ENCODE measurements at regions not wholly inside any gene's neighbourhood (a gene's known extent, or its start where the extent isn't known, plus 50 kb on each side); places are given as distances from the start of the nearest gene placed in this dataset.
A peak's percentile ranks its signal among the peaks of the same experiment; 100 is the strongest.
"Not testable (repeated sequence)": the region's sequence is repeated elsewhere in the genome, so short reads cannot be mapped to it uniquely, and the experiment has no call there.

GRCh38 chr18:51257150-51257549, 59.7 kb upstream of the MEX3C start:
- no peak for TF ChIP-seq CTCF (IDR thresholded peaks at IDR 0.05; ENCODE audit: unreplicated experiment)
- H3K4me1 Mint-ChIP-seq: peaks cover 21% of the 10 kb centered on the region
- no peaks in the 10 kb centered on the region for H3K9me3 Mint-ChIP-seq
- no peaks in the 10 kb centered on the region for H3K27me3 Mint-ChIP-seq (ENCODE audit: low read depth)
- H3K27ac Mint-ChIP-seq: no peak overlapping the region
- H3K36me3 Mint-ChIP-seq: no peaks in the 10 kb centered on the region
- H3K4me3 Mint-ChIP-seq: no peak overlapping the region
- no peak for DNase-seq (ENCODE audit: low spot score in 2 of 2, unreplicated experiment in 2 of 2)

GRCh38 chr18:51260118-51260517, 62.6 kb upstream of the MEX3C start:
- no peaks in the 10 kb centered on the region for H3K27me3 Mint-ChIP-seq (ENCODE audit: low read depth)
- peaks cover 23% of the 10 kb centered on the region for H3K4me1 Mint-ChIP-seq
- TF ChIP-seq CTCF (IDR thresholded peaks at IDR 0.05; ENCODE audit: unreplicated experiment): no peak
- no peaks in the 10 kb centered on the region for H3K36me3 Mint-ChIP-seq
- DNase-seq (ENCODE audit: low spot score in 2 of 2, unreplicated experiment in 2 of 2): no peak
- H3K4me3 Mint-ChIP-seq: no peak overlapping the region
- H3K27ac Mint-ChIP-seq: no peak overlapping the region
- peaks cover 4% of the 10 kb centered on the region for H3K9me3 Mint-ChIP-seq

- not testable (repeated sequence) for H3K4me1 Mint-ChIP-seq; DNase-seq (ENCODE audit: low spot score in 2 of 2, unreplicated experiment in 2 of 2); H3K27ac Mint-ChIP-seq; H3K4me3 Mint-ChIP-seq; H3K9me3 Mint-ChIP-seq; H3K27me3 Mint-ChIP-seq (ENCODE audit: low read depth); H3K36me3 Mint-ChIP-seq
Measured at GRCh38 chr18:51266077-51266476, 68.6 kb upstream of the MEX3C start.

GRCh38 chr18:51266773-51267172, 69.3 kb upstream of the MEX3C start:
- no peak for DNase-seq (ENCODE audit: low spot score in 2 of 2, unreplicated experiment in 2 of 2)
- Mint-ChIP-seq H3K27me3 (ENCODE audit: low read depth) (no peaks in the 10 kb centered on the region), H3K4me1 (peaks cover 2% of the 10 kb centered on the region), H3K36me3 (no peaks in the 10 kb centered on the region), H3K4me3 (no peak overlapping the region), H3K27ac (no peak overlapping the region), H3K9me3 (peaks cover 13% of the 10 kb centered on the region)
- no peak for TF ChIP-seq CTCF (IDR thresholded peaks at IDR 0.05; ENCODE audit: unreplicated experiment)

- peak overlapping the region; percentile 1 for H3K27ac Mint-ChIP-seq
- no peaks in the 10 kb centered on the region for H3K36me3 Mint-ChIP-seq
- peaks cover 13% of the 10 kb centered on the region for H3K9me3 Mint-ChIP-seq
- no peaks in the 10 kb centered on the region for H3K27me3 Mint-ChIP-seq (ENCODE audit: low read depth)
- no peak for DNase-seq (ENCODE audit: low spot score in 2 of 2, unreplicated experiment in 2 of 2)
- TF ChIP-seq CTCF (IDR thresholded peaks at IDR 0.05; ENCODE audit: unreplicated experiment): no peak
- H3K4me3 Mint-ChIP-seq: no peak overlapping the region
- peaks cover 22% of the 10 kb centered on the region for H3K4me1 Mint-ChIP-seq
Measured at GRCh38 chr18:51273437-51273836, 76.0 kb upstream of the MEX3C start.

GRCh38 chr18:51275712-51276476, 78.4 kb upstream of the MEX3C start:
- Mint-ChIP-seq H3K4me1 (peaks cover 22% of the 10 kb centered on the region), H3K9me3 (peaks cover 13% of the 10 kb centered on the region), H3K4me3 (no peak overlapping the region), H3K27ac (peak overlapping the region; percentile 81), H3K27me3 (ENCODE audit: low read depth) (no peaks in the 10 kb centered on the region), H3K36me3 (no peaks in the 10 kb centered on the region)
- peak; percentile 30 to 63 for DNase-seq (ENCODE audit: low spot score in 2 of 2, unreplicated experiment in 2 of 2)
- no peak for TF ChIP-seq CTCF (IDR thresholded peaks at IDR 0.05; ENCODE audit: unreplicated experiment)

Measured in mesothelial cell of epicardium (in vitro differentiated cells).